GM06990 (cell line): ENCODE measurements at regions not wholly inside any gene's neighbourhood (a gene's known extent, or its start where the extent isn't known, plus 50 kb on each side); places are given as distances from the start of the nearest gene placed in this dataset.

Source experiments
- DNase-seq: peaks from one replicate; pipeline ENCODE4 v3.0.0-alpha.2; 2011; ENCODE audit not compliant: insufficient read length; ENCODE audit errors: extremely low read depth
- H3K27me3 ChIP-seq: replicated peaks from 2 replicates; pipeline ENCODE4 v1.6.0; 2011; ENCODE audit warnings: low read length; ENCODE audit not compliant: control insufficient read depth, insufficient read depth
- H3K36me3 ChIP-seq: 2 replicates; pipeline ENCODE4 v1.5.1; 2011; ENCODE audit warnings: low read length; ENCODE audit not compliant: control insufficient read depth, insufficient read depth
- H3K4me3 ChIP-seq: replicated peaks from 2 replicates; pipeline ENCODE4 v1.5.1; 2011; ENCODE audit warnings: low read depth, mild to moderate bottlenecking, control low read depth, low read length
- TF ChIP-seq, protein P1 (sequence below): IDR thresholded peaks from 2 replicates; pipeline ENCODE4 v1.5.1; 2011; ENCODE audit warnings: low read length, control low read depth, mild to moderate bottlenecking, inconsistent platforms; ENCODE audit not compliant: insufficient read depth, poor library complexity, severe bottlenecking

DNA sequence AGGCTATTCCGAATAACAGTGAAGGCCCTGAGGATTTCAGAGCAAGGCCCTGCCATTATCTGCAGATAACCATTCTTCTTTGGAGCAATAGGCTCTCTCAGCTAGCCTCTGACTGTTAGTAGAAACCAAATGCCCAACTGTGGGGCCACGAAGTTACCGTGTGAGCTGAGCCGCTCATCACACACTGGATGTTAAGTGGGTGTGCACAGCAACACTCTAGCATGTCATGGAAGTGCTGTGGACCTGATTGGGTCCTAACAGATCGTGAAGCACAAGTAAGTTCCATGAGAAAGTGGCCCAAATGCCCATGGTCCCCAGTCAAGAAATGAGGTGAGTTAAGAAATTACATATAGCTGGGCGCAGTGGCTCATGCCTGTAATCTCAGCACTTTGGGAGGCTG is 190.4 kb downstream of the ALG10 start:
- H3K4me3 ChIP-seq = no peak overlapping the region
- no peak for DNase-seq
- H3K27me3 ChIP-seq = no peaks in the 10 kb centered on the region
- TF ChIP-seq, protein P1, sequence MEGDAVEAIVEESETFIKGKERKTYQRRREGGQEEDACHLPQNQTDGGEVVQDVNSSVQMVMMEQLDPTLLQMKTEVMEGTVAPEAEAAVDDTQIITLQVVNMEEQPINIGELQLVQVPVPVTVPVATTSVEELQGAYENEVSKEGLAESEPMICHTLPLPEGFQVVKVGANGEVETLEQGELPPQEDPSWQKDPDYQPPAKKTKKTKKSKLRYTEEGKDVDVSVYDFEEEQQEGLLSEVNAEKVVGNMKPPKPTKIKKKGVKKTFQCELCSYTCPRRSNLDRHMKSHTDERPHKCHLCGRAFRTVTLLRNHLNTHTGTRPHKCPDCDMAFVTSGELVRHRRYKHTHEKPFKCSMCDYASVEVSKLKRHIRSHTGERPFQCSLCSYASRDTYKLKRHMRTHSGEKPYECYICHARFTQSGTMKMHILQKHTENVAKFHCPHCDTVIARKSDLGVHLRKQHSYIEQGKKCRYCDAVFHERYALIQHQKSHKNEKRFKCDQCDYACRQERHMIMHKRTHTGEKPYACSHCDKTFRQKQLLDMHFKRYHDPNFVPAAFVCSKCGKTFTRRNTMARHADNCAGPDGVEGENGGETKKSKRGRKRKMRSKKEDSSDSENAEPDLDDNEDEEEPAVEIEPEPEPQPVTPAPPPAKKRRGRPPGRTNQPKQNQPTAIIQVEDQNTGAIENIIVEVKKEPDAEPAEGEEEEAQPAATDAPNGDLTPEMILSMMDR = no peak
- no peaks in the 10 kb centered on the region for H3K36me3 ChIP-seq

DNA sequence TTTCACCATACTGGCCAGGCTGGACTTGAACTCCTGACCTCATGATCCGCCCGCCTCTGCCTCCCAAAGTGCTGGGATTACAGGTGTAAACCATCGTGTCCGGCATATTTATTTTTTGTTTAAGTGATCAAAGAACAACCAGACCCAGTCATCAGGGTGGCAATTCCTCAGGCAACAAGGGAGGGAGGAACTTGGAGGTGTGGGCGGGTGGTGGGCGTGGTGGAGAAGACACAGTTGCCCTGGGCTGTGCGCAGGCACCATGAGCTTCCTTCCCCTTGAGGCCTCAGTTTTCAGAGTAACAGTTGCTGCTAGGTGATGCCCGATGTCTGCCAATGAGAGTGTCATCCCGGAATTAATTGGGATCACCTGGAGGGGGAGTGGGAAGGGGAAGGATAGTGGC is 191.7 kb downstream of the ALG10 start:
- H3K27me3 ChIP-seq = no peaks in the 10 kb centered on the region
- TF ChIP-seq, protein P1 = no peak
- H3K4me3 ChIP-seq = no peak overlapping the region

DNA sequence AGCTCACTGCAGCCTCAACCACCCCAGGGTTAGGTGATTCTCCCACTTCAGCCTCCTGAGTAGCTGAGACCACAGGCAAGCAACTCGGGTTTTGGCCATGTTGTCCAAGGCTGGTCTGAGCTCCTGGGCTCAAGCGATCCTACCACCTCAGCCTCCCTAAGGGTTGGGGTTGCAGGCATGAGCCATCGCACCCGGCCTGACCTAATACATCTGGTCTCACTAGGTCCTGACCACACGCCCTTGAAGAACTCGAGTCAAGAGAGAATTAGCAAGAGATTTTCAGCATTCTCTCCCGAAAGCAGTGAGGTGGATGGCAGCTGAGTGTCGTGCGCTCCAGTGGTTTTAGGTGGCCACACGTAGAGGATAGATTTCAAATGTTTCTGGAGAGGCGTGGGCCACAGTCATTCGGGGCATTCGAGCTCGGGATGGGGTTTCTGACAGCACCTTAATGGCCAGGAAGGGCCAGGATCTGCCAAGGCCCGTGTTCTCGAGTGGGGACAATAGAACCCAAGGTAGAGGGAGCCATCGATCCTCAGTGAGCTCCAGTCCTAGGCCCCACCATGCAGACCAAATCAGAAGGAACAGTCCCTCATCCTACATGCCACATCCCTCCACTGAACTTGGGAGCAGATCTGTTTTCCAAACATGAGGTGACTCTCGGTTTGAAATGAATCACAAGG is 193.1 kb downstream of the ALG10 start:
- no peaks in the 10 kb centered on the region for H3K27me3 ChIP-seq
- no peak for DNase-seq
- TF ChIP-seq, protein P1 = no peak

More for the DNA sequence above, 191.7 kb downstream of the ALG10 start:
- H3K36me3 ChIP-seq = no peaks in the 10 kb centered on the region
- DNase-seq = no peak

DNA sequence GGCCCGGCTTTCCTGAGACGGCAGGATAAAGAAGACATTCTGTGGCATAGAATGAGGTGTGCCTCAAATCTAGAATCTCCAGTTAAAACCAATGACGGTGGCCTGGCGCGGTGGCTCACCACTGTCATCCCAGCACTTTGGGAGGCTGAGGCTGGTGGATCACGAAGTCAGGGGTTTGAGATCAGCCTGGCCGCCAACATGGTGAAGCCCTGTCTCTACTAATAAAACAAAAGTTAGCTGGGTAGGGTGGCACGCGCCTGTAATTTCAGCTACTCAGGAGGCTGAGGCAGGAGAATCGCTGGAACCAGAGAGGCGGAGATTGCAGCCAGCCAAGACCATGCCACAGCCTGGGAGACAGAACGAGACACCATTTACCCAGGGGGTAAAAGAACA is 193.6 kb downstream of the ALG10 start:
- Histone ChIP-seq H3K4me3 (no peak overlapping the region), H3K27me3 (no peaks in the 10 kb centered on the region), H3K36me3 (no peaks in the 10 kb centered on the region)
- DNase-seq = no peak
- TF ChIP-seq, protein P1 = no peak

More for the DNA sequence above, 193.1 kb downstream of the ALG10 start:
- Histone ChIP-seq H3K36me3 (no peaks in the 10 kb centered on the region), H3K4me3 (no peak overlapping the region)

DNA sequence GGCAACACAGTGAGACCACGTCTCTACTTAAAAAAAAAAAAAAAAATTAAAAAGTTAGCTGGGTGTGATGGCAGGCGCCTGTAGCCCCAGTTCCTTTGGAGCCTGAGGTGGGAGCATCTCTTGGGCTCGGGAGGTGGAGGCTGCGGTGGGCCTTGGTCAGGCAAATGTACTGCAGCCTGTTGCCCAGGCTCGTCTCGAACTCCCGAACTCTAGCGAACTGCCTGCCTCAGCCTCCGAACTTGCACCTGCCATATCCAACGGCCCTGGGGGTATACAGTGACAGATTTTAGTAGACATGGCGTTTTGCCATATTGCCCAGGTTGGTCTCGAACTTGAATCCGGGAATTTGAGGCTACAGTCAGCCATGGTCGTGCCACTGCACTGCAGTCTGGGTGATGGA is 195.4 kb downstream of the ALG10 start:
- H3K4me3 ChIP-seq = no peak overlapping the region
- H3K27me3 ChIP-seq = no peaks in the 10 kb centered on the region
- TF ChIP-seq, protein P1 = no peak
- DNase-seq = no peak
- H3K36me3 ChIP-seq = no peaks in the 10 kb centered on the region
